Uterus (tissue), 2 donors: ENCODE measurements at regions not wholly inside any gene's neighbourhood (a gene's known extent, or its start where the extent isn't known, plus 50 kb on each side); places are given as distances from the start of the nearest gene placed in this dataset.

Experiments
- CTCF ChIP-seq, 4 experiments: fragments of 200-600 bp in 2 of 4; fragments of 450-650 bp in 2 of 4; sonication (generic) in 2 of 4; IDR thresholded peaks; one replicate each; pipeline ENCODE4 v1.5.1; 2016 to 2019; ENCODE audit warnings: antibody characterized with exemption in 4 of 4, mild to moderate bottlenecking in 2 of 4, moderate library complexity in 1 of 4
- POLR2A ChIP-seq, 2 donors: fragments of 450-650 bp; IDR thresholded peaks; one replicate each; pipeline ENCODE4 v1.6.1; 2016; ENCODE audit warnings: antibody characterized with exemption in 2 of 2, mild to moderate bottlenecking in 1 of 2, moderate library complexity in 1 of 2

- TF ChIP-seq CTCF (IDR thresholded peaks at IDR 0.05), result no peak
- no peak for TF ChIP-seq POLR2A (IDR thresholded peaks at IDR 0.05)
Observed at GRCh38 chr6:77397561-77397960, 65.7 kb downstream of the HTR1B start.
